Calu3 (cell line): ENCODE measurements at regions not wholly inside any gene's neighbourhood (a gene's known extent, or its start where the extent isn't known, plus 50 kb on each side); places are given as distances from the start of the nearest gene placed in this dataset.
A peak's percentile ranks its signal among the peaks of the same experiment; 100 is the strongest.
"Not testable (repeated sequence)": the region's sequence is repeated elsewhere in the genome, so short reads cannot be mapped to it uniquely, and the experiment has no call there.

Source experiments
- BruUV-seq: library from RNA; stranded (reverse); fragments of 400-500 nt; replicated peaks from 2 replicates; lab custom pipeline; 2021; lab: Mats Ljungman, UMichigan
- CTCF ChIA-PET: fragments of 300-600 bp; sonication (Branson Sonifier 250); formaldehyde crosslinking; loops from one replicate; lab custom pipeline; 2022; ENCODE audit warnings: antibody characterized with exemption; lab: Charles Lee
- DNase-seq: peaks from one replicate; pipeline ENCODE4 v3.0.0; 2022
- H3K27ac Mint-ChIP-seq: one replicate; pipeline ENCODE4 v1.8.0; 2022; ENCODE audit warnings: mixed read lengths; ENCODE audit not compliant: unreplicated experiment
- H3K27me3 Mint-ChIP-seq: one replicate; pipeline ENCODE4 v1.8.0; 2022; ENCODE audit warnings: mixed read lengths; ENCODE audit not compliant: unreplicated experiment
- H3K36me3 Mint-ChIP-seq: one replicate; pipeline ENCODE4 v1.8.0; 2022; ENCODE audit warnings: mild to moderate bottlenecking, moderate library complexity, mixed read lengths; ENCODE audit not compliant: insufficient read depth, unreplicated experiment
- H3K4me1 Mint-ChIP-seq: one replicate; pipeline ENCODE4 v1.8.0; 2022; ENCODE audit warnings: mild to moderate bottlenecking, low read depth, mixed read lengths; ENCODE audit not compliant: unreplicated experiment
- H3K4me3 Mint-ChIP-seq: one replicate; pipeline ENCODE4 v1.8.0; 2022; ENCODE audit warnings: mild to moderate bottlenecking, low read depth, moderate library complexity, mixed read lengths; ENCODE audit not compliant: unreplicated experiment
- H3K9me3 Mint-ChIP-seq: one replicate; pipeline ENCODE4 v1.8.0; 2022; ENCODE audit warnings: low read depth, mixed read lengths; ENCODE audit not compliant: unreplicated experiment
- intact Hi-C: fragments of 100-400 bp; cut with micrococcal nuclease; formaldehyde crosslinking; loops from one replicate; pipeline ENCODE4 v1.10.0; 2022; ENCODE audit not compliant: unreplicated experiment

- H3K4me3 Mint-ChIP-seq, H3K27ac Mint-ChIP-seq, H3K4me1 Mint-ChIP-seq, intact Hi-C loops, DNase-seq, BruUV-seq, H3K9me3 Mint-ChIP-seq, CTCF ChIA-PET, H3K36me3 Mint-ChIP-seq, H3K27me3 Mint-ChIP-seq: not testable (repeated sequence)
These were observed 50.3 kb upstream of the AGTPBP1 start for GRCh38 chr9:85792057-85792456.

- DNase-seq, H3K27ac Mint-ChIP-seq, H3K4me1 Mint-ChIP-seq, CTCF ChIA-PET, intact Hi-C loops, H3K9me3 Mint-ChIP-seq, H3K4me3 Mint-ChIP-seq, BruUV-seq, H3K27me3 Mint-ChIP-seq: not testable (repeated sequence)
- peaks cover 20% of the 10 kb centered on the region for H3K36me3 Mint-ChIP-seq
These were observed 61.4 kb upstream of the AGTPBP1 start for GRCh38 chr9:85802978-85803695.

GRCh38 chr9:85804847-85805133 is 63.0 kb upstream of the AGTPBP1 start:
- H3K4me3 Mint-ChIP-seq, BruUV-seq, DNase-seq, H3K9me3 Mint-ChIP-seq, H3K27ac Mint-ChIP-seq, H3K27me3 Mint-ChIP-seq, intact Hi-C loops, H3K4me1 Mint-ChIP-seq: not testable (repeated sequence)
- CTCF ChIA-PET = interaction anchor here (0.7 kb wide), 1 partner anchor 63 kb away, joined by 4 read pairs; no protein-coding TSS in a partner anchor
- H3K36me3 Mint-ChIP-seq = peaks cover 20% of the 10 kb centered on the region

GRCh38 chr9:85805134-85806005 is 63.6 kb upstream of the AGTPBP1 start:
- CTCF ChIA-PET = interaction anchor here (0.7 to 1.1 kb wide), 2 partner anchors 63 to 107 kb away, joined by 4 read pairs; no protein-coding TSS in a partner anchor
- H3K4me3 Mint-ChIP-seq, H3K27ac Mint-ChIP-seq, intact Hi-C loops, H3K4me1 Mint-ChIP-seq, H3K9me3 Mint-ChIP-seq, BruUV-seq, H3K27me3 Mint-ChIP-seq: not testable (repeated sequence)
- DNase-seq = peak; percentile 60
- H3K36me3 Mint-ChIP-seq = peaks cover 20% of the 10 kb centered on the region

GRCh38 chr9:85808329-85808728 is 66.6 kb upstream of the AGTPBP1 start:
- CTCF ChIA-PET, H3K9me3 Mint-ChIP-seq, H3K4me3 Mint-ChIP-seq: not testable (repeated sequence)

GRCh38 chr9:85813388-85813787 is 71.6 kb upstream of the AGTPBP1 start:
- BruUV-seq, H3K27ac Mint-ChIP-seq, H3K36me3 Mint-ChIP-seq, CTCF ChIA-PET, H3K9me3 Mint-ChIP-seq, H3K4me3 Mint-ChIP-seq, H3K4me1 Mint-ChIP-seq, DNase-seq, H3K27me3 Mint-ChIP-seq: not testable (repeated sequence)
- intact Hi-C loops = loop anchor here (10.0 kb wide), 1 partner anchor 421 kb away; no protein-coding TSS in a partner anchor

More at GRCh38 chr9:85808329-85808728, 66.6 kb upstream of the AGTPBP1 start:
- H3K27ac Mint-ChIP-seq, BruUV-seq, H3K27me3 Mint-ChIP-seq, H3K4me1 Mint-ChIP-seq, DNase-seq, intact Hi-C loops: not testable (repeated sequence)
- H3K36me3 Mint-ChIP-seq = peaks cover 20% of the 10 kb centered on the region

- CTCF ChIA-PET, H3K4me1 Mint-ChIP-seq, H3K4me3 Mint-ChIP-seq, H3K27ac Mint-ChIP-seq, BruUV-seq, H3K36me3 Mint-ChIP-seq, DNase-seq, H3K9me3 Mint-ChIP-seq, H3K27me3 Mint-ChIP-seq: not testable (repeated sequence)
- intact Hi-C loops = loop anchor here (10.0 kb wide), 1 partner anchor 420 kb away; no protein-coding TSS in a partner anchor
These were observed 73.0 kb upstream of the AGTPBP1 start for GRCh38 chr9:85814800-85815199.

GRCh38 chr9:85818971-85819370 is 77.2 kb upstream of the AGTPBP1 start:
- BruUV-seq, CTCF ChIA-PET, H3K9me3 Mint-ChIP-seq, H3K36me3 Mint-ChIP-seq, H3K27ac Mint-ChIP-seq, DNase-seq, H3K4me1 Mint-ChIP-seq, H3K27me3 Mint-ChIP-seq, H3K4me3 Mint-ChIP-seq: not testable (repeated sequence)
- intact Hi-C loops = loop anchor here (10.0 kb wide), 1 partner anchor 416 kb away; no protein-coding TSS in a partner anchor

- H3K9me3 Mint-ChIP-seq, H3K4me3 Mint-ChIP-seq, H3K27me3 Mint-ChIP-seq, H3K4me1 Mint-ChIP-seq, BruUV-seq, H3K36me3 Mint-ChIP-seq, DNase-seq, CTCF ChIA-PET, H3K27ac Mint-ChIP-seq: not testable (repeated sequence)
- intact Hi-C loops = loop anchor here (10.0 kb wide), 1 partner anchor 84 kb away; no protein-coding TSS in a partner anchor
These were observed 78.8 kb upstream of the AGTPBP1 start for GRCh38 chr9:85820598-85820997.
